ENCODE measurements at regions not wholly inside any gene's neighbourhood (a gene's known extent, or its start where the extent isn't known, plus 50 kb on each side); places are given as distances from the start of the nearest gene placed in this dataset.

GRCh38 chr2:12877761-12878160 is 161.0 kb downstream of the TRIB2 start:
- ChIA-PET POLR2A (no interaction called here), CTCF (no interaction called here)
- no peak for TF ChIP-seq ARNT (IDR thresholded peaks at IDR 0.05)
- TF ChIP-seq, protein P1, sequence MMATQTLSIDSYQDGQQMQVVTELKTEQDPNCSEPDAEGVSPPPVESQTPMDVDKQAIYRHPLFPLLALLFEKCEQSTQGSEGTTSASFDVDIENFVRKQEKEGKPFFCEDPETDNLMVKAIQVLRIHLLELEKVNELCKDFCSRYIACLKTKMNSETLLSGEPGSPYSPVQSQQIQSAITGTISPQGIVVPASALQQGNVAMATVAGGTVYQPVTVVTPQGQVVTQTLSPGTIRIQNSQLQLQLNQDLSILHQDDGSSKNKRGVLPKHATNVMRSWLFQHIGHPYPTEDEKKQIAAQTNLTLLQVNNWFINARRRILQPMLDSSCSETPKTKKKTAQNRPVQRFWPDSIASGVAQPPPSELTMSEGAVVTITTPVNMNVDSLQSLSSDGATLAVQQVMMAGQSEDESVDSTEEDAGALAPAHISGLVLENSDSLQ (IDR thresholded peaks at IDR 0.05), result no peak
- TF ChIP-seq FOXM1 (IDR thresholded peaks at IDR 0.05; ENCODE audit: borderline replicate concordance), result no peak
- TF ChIP-seq FOXK2 (IDR thresholded peaks at IDR 0.05), result no peak
- TF ChIP-seq FOXA1 (IDR thresholded peaks at IDR 0.05), result no peak
- no peak for TF ChIP-seq TARDBP (IDR thresholded peaks at IDR 0.05)
- TF ChIP-seq L3MBTL2 (conservative IDR thresholded peaks at IDR 0.05), result no peak
- no peak for TF ChIP-seq ZNF384 (IDR thresholded peaks at IDR 0.05)
- TF ChIP-seq CTBP1 (IDR thresholded peaks at IDR 0.05; ENCODE audit: borderline replicate concordance), result no peak
- no peak for TF ChIP-seq SUZ12 (IDR thresholded peaks at IDR 0.05)
- TF ChIP-seq ELF4 (IDR thresholded peaks at IDR 0.05), result no peak
- TF ChIP-seq HDGF (IDR thresholded peaks at IDR 0.05; ENCODE audit: borderline replicate concordance), result no peak
- no peak for TF ChIP-seq LEF1 (IDR thresholded peaks at IDR 0.05; ENCODE audit: borderline replicate concordance)
- no peak for TF ChIP-seq BHLHE40 (IDR thresholded peaks at IDR 0.05; ENCODE audit: borderline replicate concordance)
- no peak for TF ChIP-seq NFRKB (IDR thresholded peaks at IDR 0.05)
- no peak for TF ChIP-seq SP1 (IDR thresholded peaks at IDR 0.05)
- no peak for DNase-seq (ENCODE audit: extremely low spot score)

GRCh38 chr2:12879649-12880048 is 162.9 kb downstream of the TRIB2 start:
- ChIA-PET CTCF (no interaction called here), POLR2A (no interaction called here)
- no peak for DNase-seq (ENCODE audit: extremely low spot score)
- TF ChIP-seq TARDBP (IDR thresholded peaks at IDR 0.05), result no peak
- no peak for TF ChIP-seq FOXM1 (IDR thresholded peaks at IDR 0.05; ENCODE audit: borderline replicate concordance)
- TF ChIP-seq, protein P1 (IDR thresholded peaks at IDR 0.05), result no peak
- no peak for TF ChIP-seq ARNT (IDR thresholded peaks at IDR 0.05)
- no peak for TF ChIP-seq ELF4 (IDR thresholded peaks at IDR 0.05)
- no peak for TF ChIP-seq FOXA1 (IDR thresholded peaks at IDR 0.05)
- TF ChIP-seq SP1 (IDR thresholded peaks at IDR 0.05), result no peak
- TF ChIP-seq HDGF (IDR thresholded peaks at IDR 0.05; ENCODE audit: borderline replicate concordance), result no peak
- TF ChIP-seq SUZ12 (IDR thresholded peaks at IDR 0.05), result no peak
- TF ChIP-seq LEF1 (IDR thresholded peaks at IDR 0.05; ENCODE audit: borderline replicate concordance), result no peak
- no peak for TF ChIP-seq ZNF384 (IDR thresholded peaks at IDR 0.05)
- no peak for TF ChIP-seq CTBP1 (IDR thresholded peaks at IDR 0.05; ENCODE audit: borderline replicate concordance)
- no peak for TF ChIP-seq L3MBTL2 (conservative IDR thresholded peaks at IDR 0.05)
- TF ChIP-seq NFRKB (IDR thresholded peaks at IDR 0.05), result no peak
- TF ChIP-seq FOXK2 (IDR thresholded peaks at IDR 0.05), result no peak
- TF ChIP-seq BHLHE40 (IDR thresholded peaks at IDR 0.05; ENCODE audit: borderline replicate concordance), result no peak

- ChIA-PET CTCF (interaction anchor here (1.3 kb wide), 1 partner anchor 126 kb away, joined by 4 read pairs; no protein-coding TSS in a partner anchor), POLR2A (no interaction called here)
- no peak for TF ChIP-seq FOXK2 (IDR thresholded peaks at IDR 0.05)
- no peak for TF ChIP-seq TARDBP (IDR thresholded peaks at IDR 0.05)
- TF ChIP-seq ARNT (IDR thresholded peaks at IDR 0.05), result no peak
- TF ChIP-seq LEF1 (IDR thresholded peaks at IDR 0.05; ENCODE audit: borderline replicate concordance), result no peak
- no peak for TF ChIP-seq NFRKB (IDR thresholded peaks at IDR 0.05)
- TF ChIP-seq L3MBTL2 (conservative IDR thresholded peaks at IDR 0.05), result no peak
- no peak for TF ChIP-seq SP1 (IDR thresholded peaks at IDR 0.05)
- TF ChIP-seq ELF4 (IDR thresholded peaks at IDR 0.05), result no peak
- TF ChIP-seq SUZ12 (IDR thresholded peaks at IDR 0.05), result no peak
- TF ChIP-seq, protein P1 (IDR thresholded peaks at IDR 0.05), result no peak
- no peak for TF ChIP-seq BHLHE40 (IDR thresholded peaks at IDR 0.05; ENCODE audit: borderline replicate concordance)
- TF ChIP-seq FOXM1 (IDR thresholded peaks at IDR 0.05; ENCODE audit: borderline replicate concordance), result no peak
- no peak for TF ChIP-seq ZNF384 (IDR thresholded peaks at IDR 0.05)
- TF ChIP-seq HDGF (IDR thresholded peaks at IDR 0.05; ENCODE audit: borderline replicate concordance), result no peak
- TF ChIP-seq CTBP1 (IDR thresholded peaks at IDR 0.05; ENCODE audit: borderline replicate concordance), result no peak
- no peak for TF ChIP-seq FOXA1 (IDR thresholded peaks at IDR 0.05)
- no peak for DNase-seq (ENCODE audit: extremely low spot score)
Measured at GRCh38 chr2:12881952-12882351, 165.2 kb downstream of the TRIB2 start.

DNA sequence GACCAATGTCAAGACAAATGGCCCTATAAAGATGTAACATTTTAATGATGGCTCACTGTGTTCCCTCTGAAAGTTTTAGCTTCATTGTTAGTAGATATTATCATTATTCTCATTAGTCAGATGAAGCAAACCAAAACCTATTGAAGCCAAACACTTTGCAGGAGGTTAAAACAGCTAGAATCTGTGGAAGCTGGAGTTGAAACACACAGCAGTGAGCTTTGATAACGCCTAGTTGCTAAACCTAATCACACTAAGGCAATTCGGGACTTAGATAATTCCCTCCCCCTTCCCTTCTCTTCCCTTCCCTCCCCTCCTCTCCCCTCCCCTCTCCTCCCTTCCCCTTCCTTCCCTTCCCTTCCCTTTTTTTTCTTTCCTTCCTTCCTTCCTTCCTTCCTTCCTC is 165.7 kb downstream of the TRIB2 start:
- CTCF ChIA-PET, result interaction anchor here (1.3 kb wide), 1 partner anchor 125 kb away, joined by 4 read pairs; no protein-coding TSS in a partner anchor
- no peak for DNase-seq (ENCODE audit: extremely low spot score)
- POLR2A ChIA-PET, result no interaction called here
- TF ChIP-seq ZNF384 (IDR thresholded peaks at IDR 0.05) (no peak), BHLHE40 (IDR thresholded peaks at IDR 0.05; ENCODE audit: borderline replicate concordance) (no peak), CTBP1 (IDR thresholded peaks at IDR 0.05; ENCODE audit: borderline replicate concordance) (no peak), FOXA1 (IDR thresholded peaks at IDR 0.05) (no peak), ARNT (IDR thresholded peaks at IDR 0.05) (no peak), FOXK2 (IDR thresholded peaks at IDR 0.05) (no peak), LEF1 (IDR thresholded peaks at IDR 0.05; ENCODE audit: borderline replicate concordance) (no peak), L3MBTL2 (conservative IDR thresholded peaks at IDR 0.05) (no peak), SP1 (IDR thresholded peaks at IDR 0.05) (no peak)

DNA sequence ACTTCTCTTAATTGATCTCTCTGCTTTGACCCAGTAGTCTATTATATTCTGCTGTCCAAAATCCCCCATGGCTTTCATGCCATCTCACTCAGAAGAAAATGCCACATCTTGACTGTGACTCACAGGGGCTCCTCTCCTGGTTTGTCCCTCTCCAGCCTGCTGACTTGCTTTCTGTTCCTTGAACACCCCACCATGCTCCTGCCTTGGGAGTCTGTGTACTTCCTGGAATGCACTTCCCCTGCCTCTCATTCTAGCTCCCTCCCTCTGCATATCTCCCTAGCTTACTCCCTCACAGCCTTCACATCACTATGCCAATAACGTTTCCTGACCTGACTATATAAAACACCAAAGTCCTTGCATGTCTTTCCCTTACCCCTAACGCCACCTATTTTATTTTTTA is 167.2 kb downstream of the TRIB2 start:
- TF ChIP-seq ZNF384 (IDR thresholded peaks at IDR 0.05) (no peak), SUZ12 (IDR thresholded peaks at IDR 0.05) (no peak), FOXK2 (IDR thresholded peaks at IDR 0.05) (no peak), L3MBTL2 (conservative IDR thresholded peaks at IDR 0.05) (no peak), HDGF (IDR thresholded peaks at IDR 0.05; ENCODE audit: borderline replicate concordance) (no peak), ELF4 (IDR thresholded peaks at IDR 0.05) (no peak), FOXM1 (IDR thresholded peaks at IDR 0.05; ENCODE audit: borderline replicate concordance) (no peak), FOXA1 (IDR thresholded peaks at IDR 0.05) (no peak), NFRKB (IDR thresholded peaks at IDR 0.05) (no peak), BHLHE40 (IDR thresholded peaks at IDR 0.05; ENCODE audit: borderline replicate concordance) (no peak), ARNT (IDR thresholded peaks at IDR 0.05) (no peak)
- TF ChIP-seq, protein P1 (IDR thresholded peaks at IDR 0.05), result no peak
- ChIA-PET POLR2A (no interaction called here), CTCF (interaction anchor here (1.1 kb wide), 1 partner anchor 123 kb away, joined by 3 read pairs; no protein-coding TSS in a partner anchor)
- no peak for DNase-seq (ENCODE audit: extremely low spot score)

Measured in HEK293T (cell line).